ENCODE measurements at regions not wholly inside any gene's neighbourhood (a gene's known extent, or its start where the extent isn't known, plus 50 kb on each side); places are given as distances from the start of the nearest gene placed in this dataset.

DNA sequence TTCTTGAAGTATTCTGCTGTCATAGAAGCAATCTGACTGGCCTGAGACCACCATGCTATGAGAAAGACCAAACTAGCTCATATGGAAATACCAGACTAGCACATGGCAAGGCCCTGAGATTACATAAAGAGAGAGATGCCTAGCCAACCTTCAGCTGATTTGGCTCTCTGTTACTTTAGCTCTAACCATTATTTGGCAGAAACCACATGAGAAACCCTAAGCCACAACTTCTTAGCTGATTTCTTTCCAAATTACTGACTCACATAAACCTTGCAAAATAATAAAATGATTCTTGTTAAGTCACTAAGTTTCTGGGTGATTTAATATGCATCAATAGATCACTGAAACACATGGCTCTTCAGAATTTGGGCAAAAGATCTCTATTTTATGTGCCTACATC, 295.0 kb upstream of the ZNF521 start:
- H3K4me3 ChIP-seq (ENCODE audit: low read depth, low read length): no peak overlapping the region
- TF ChIP-seq, protein P1, sequence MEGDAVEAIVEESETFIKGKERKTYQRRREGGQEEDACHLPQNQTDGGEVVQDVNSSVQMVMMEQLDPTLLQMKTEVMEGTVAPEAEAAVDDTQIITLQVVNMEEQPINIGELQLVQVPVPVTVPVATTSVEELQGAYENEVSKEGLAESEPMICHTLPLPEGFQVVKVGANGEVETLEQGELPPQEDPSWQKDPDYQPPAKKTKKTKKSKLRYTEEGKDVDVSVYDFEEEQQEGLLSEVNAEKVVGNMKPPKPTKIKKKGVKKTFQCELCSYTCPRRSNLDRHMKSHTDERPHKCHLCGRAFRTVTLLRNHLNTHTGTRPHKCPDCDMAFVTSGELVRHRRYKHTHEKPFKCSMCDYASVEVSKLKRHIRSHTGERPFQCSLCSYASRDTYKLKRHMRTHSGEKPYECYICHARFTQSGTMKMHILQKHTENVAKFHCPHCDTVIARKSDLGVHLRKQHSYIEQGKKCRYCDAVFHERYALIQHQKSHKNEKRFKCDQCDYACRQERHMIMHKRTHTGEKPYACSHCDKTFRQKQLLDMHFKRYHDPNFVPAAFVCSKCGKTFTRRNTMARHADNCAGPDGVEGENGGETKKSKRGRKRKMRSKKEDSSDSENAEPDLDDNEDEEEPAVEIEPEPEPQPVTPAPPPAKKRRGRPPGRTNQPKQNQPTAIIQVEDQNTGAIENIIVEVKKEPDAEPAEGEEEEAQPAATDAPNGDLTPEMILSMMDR (IDR thresholded peaks at IDR 0.05; ENCODE audit: insufficient read depth, low read length, severe bottlenecking): no peak
- no peak for DNase-seq (ENCODE audit: low read depth)

GRCh38 chr18:25639596-25639995, 287.6 kb upstream of the ZNF521 start:
- Histone ChIP-seq H3K27me3 (ENCODE audit: control insufficient read depth, insufficient read depth, low read length) (no peaks in the 10 kb centered on the region), H3K4me3 (ENCODE audit: low read depth, low read length) (no peak overlapping the region), H3K36me3 (ENCODE audit: control insufficient read depth, insufficient read depth, low read length) (no peaks in the 10 kb centered on the region)
- TF ChIP-seq, protein P1 (IDR thresholded peaks at IDR 0.05; ENCODE audit: insufficient read depth, low read length, severe bottlenecking): no peak
- no peak for FAIRE-seq
- no peak for DNase-seq (ENCODE audit: low read depth)

More for the DNA sequence above, 295.0 kb upstream of the ZNF521 start:
- Histone ChIP-seq H3K27me3 (ENCODE audit: control insufficient read depth, insufficient read depth, low read length) (no peaks in the 10 kb centered on the region), H3K36me3 (ENCODE audit: control insufficient read depth, insufficient read depth, low read length) (no peaks in the 10 kb centered on the region)
- no peak for FAIRE-seq

GRCh38 chr18:25633563-25633962, 281.6 kb upstream of the ZNF521 start:
- DNase-seq (ENCODE audit: low read depth): no peak
- Histone ChIP-seq H3K4me3 (ENCODE audit: low read depth, low read length) (no peak overlapping the region), H3K36me3 (ENCODE audit: control insufficient read depth, insufficient read depth, low read length) (no peaks in the 10 kb centered on the region), H3K27me3 (ENCODE audit: control insufficient read depth, insufficient read depth, low read length) (no peaks in the 10 kb centered on the region)
- TF ChIP-seq, protein P1 (IDR thresholded peaks at IDR 0.05; ENCODE audit: insufficient read depth, low read length, severe bottlenecking): no peak
- FAIRE-seq: no peak

DNA sequence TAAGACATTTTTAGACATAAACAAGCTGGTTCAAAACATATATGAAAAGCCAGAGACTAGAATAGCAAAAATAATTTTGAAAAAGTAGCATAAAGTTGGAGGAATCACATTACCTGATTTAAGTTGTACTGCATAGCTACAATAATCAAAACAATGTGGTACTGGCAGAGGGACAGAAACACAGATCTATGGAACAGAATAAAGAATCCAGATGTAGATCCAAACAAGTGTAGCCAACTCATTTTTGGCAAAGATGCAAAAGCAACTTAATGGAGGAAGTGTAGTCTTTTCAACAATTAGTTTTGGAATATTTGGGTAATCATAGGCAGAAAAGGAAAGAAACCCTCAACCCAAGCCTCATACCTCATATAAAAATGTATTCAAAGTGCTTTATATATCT, 278.7 kb upstream of the ZNF521 start:
- TF ChIP-seq, protein P1 (IDR thresholded peaks at IDR 0.05; ENCODE audit: insufficient read depth, low read length, severe bottlenecking): no peak

DNA sequence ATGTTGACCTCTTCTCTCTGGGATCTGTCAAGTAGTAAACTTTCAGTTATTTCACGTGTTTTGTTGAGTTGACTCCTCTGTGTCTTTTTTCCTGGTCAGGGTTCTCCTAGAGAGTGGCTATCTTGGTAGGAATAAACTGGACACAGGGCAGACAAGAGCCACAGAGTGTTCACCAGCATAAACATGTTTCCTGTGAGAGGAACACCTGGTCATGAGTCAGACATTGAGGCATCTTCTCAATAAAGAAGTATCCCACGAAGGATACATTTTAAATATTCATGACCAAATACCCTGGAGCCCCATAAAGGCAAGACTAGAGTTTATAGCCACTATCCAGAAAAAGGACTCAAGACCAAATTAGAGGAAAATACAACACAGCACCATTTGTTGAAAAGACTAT, 269.7 kb upstream of the ZNF521 start:
- H3K4me3 ChIP-seq (ENCODE audit: low read depth, low read length): no peak overlapping the region
- TF ChIP-seq, protein P1 (IDR thresholded peaks at IDR 0.05; ENCODE audit: insufficient read depth, low read length, severe bottlenecking): no peak
- H3K27me3 ChIP-seq (ENCODE audit: control insufficient read depth, insufficient read depth, low read length): no peaks in the 10 kb centered on the region
- no peak for FAIRE-seq
- no peaks in the 10 kb centered on the region for H3K36me3 ChIP-seq (ENCODE audit: control insufficient read depth, insufficient read depth, low read length)
- DNase-seq (ENCODE audit: low read depth): no peak

More for the DNA sequence above, 278.7 kb upstream of the ZNF521 start:
- Histone ChIP-seq H3K36me3 (ENCODE audit: control insufficient read depth, insufficient read depth, low read length) (no peaks in the 10 kb centered on the region), H3K27me3 (ENCODE audit: control insufficient read depth, insufficient read depth, low read length) (no peaks in the 10 kb centered on the region), H3K4me3 (ENCODE audit: low read depth, low read length) (no peak overlapping the region)
- no peak for DNase-seq (ENCODE audit: low read depth)
- FAIRE-seq: no peak

DNA sequence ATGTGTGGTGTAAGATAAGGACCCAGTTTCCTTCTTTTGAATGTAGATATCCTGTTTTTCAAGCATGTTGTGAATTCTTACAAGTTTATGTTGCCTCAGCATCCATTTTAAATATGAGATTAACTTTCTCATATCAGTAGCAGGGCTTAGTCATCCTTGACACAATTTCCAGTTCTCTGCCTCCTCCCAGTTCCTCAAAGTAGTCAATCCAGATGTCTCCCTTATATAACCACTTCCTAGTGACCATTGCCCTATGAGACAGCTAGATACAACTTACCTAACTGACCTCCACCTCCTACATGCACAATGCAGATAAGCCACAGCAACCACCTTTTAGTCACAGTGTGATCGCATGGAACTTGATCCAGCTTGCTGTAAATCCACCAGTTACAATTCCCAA, 269.2 kb upstream of the ZNF521 start:
- no peak for FAIRE-seq
- Histone ChIP-seq H3K27me3 (ENCODE audit: control insufficient read depth, insufficient read depth, low read length) (no peaks in the 10 kb centered on the region), H3K4me3 (ENCODE audit: low read depth, low read length) (no peak overlapping the region), H3K36me3 (ENCODE audit: control insufficient read depth, insufficient read depth, low read length) (no peaks in the 10 kb centered on the region)
- TF ChIP-seq, protein P1 (IDR thresholded peaks at IDR 0.05; ENCODE audit: insufficient read depth, low read length, severe bottlenecking): no peak
- peak; percentile 1 for DNase-seq (ENCODE audit: low read depth)

Data from bronchial epithelial cell (primary cell).